ENCODE measurements at regions not wholly inside any gene's neighbourhood (a gene's known extent, or its start where the extent isn't known, plus 50 kb on each side); places are given as distances from the start of the nearest gene placed in this dataset.

- TF ChIP-seq, protein P1, sequence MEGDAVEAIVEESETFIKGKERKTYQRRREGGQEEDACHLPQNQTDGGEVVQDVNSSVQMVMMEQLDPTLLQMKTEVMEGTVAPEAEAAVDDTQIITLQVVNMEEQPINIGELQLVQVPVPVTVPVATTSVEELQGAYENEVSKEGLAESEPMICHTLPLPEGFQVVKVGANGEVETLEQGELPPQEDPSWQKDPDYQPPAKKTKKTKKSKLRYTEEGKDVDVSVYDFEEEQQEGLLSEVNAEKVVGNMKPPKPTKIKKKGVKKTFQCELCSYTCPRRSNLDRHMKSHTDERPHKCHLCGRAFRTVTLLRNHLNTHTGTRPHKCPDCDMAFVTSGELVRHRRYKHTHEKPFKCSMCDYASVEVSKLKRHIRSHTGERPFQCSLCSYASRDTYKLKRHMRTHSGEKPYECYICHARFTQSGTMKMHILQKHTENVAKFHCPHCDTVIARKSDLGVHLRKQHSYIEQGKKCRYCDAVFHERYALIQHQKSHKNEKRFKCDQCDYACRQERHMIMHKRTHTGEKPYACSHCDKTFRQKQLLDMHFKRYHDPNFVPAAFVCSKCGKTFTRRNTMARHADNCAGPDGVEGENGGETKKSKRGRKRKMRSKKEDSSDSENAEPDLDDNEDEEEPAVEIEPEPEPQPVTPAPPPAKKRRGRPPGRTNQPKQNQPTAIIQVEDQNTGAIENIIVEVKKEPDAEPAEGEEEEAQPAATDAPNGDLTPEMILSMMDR (IDR thresholded peaks at IDR 0.05; ENCODE audit: low read depth, low read length): no peak
- no peak for TF ChIP-seq EZH2phosphoT487 (IDR thresholded peaks at IDR 0.05; ENCODE audit: low read depth)
Measured at GRCh38 chr2:107625982-107626381, 200.7 kb upstream of the RGPD4 start.
